Nephron (organoid): ENCODE measurements at regions not wholly inside any gene's neighbourhood (a gene's known extent, or its start where the extent isn't known, plus 50 kb on each side); places are given as distances from the start of the nearest gene placed in this dataset.

Source experiments
- H3K27ac Mint-ChIP-seq, 3 experiments: 2 replicates each; pipeline ENCODE4 v1.8.0; 2020; ENCODE audit warnings: mixed read lengths in 3 of 3, mild to moderate bottlenecking in 2 of 3, moderate library complexity in 1 of 3
- H3K27me3 Mint-ChIP-seq: 2 replicates; pipeline ENCODE4 v1.8.0; 2021; ENCODE audit warnings: low read depth, mild to moderate bottlenecking, moderate library complexity, mixed read lengths
- H3K36me3 Mint-ChIP-seq: 2 replicates; pipeline ENCODE4 v1.8.0; 2020; ENCODE audit warnings: low read depth, mixed read lengths
- H3K4me1 Mint-ChIP-seq: 2 replicates; pipeline ENCODE4 v1.8.0; 2020; ENCODE audit warnings: mixed read lengths
- H3K4me3 Mint-ChIP-seq, 3 experiments: 2 replicates each; pipeline ENCODE4 v1.8.0; 2020; ENCODE audit warnings: mild to moderate bottlenecking in 3 of 3, mixed read lengths in 3 of 3, moderate library complexity in 2 of 3
- H3K9me3 Mint-ChIP-seq: 2 replicates; pipeline ENCODE4 v1.8.0; 2020; ENCODE audit warnings: mixed read lengths
- TF ChIP-seq, protein P1 (sequence below), 3 experiments: fragments of 200-600 bp; sonication (generic); IDR thresholded peaks; one replicate each; pipeline ENCODE4 v1.5.0; 2021; ENCODE audit warnings: antibody characterized with exemption in 3 of 3; ENCODE audit not compliant: unreplicated experiment in 3 of 3

DNA sequence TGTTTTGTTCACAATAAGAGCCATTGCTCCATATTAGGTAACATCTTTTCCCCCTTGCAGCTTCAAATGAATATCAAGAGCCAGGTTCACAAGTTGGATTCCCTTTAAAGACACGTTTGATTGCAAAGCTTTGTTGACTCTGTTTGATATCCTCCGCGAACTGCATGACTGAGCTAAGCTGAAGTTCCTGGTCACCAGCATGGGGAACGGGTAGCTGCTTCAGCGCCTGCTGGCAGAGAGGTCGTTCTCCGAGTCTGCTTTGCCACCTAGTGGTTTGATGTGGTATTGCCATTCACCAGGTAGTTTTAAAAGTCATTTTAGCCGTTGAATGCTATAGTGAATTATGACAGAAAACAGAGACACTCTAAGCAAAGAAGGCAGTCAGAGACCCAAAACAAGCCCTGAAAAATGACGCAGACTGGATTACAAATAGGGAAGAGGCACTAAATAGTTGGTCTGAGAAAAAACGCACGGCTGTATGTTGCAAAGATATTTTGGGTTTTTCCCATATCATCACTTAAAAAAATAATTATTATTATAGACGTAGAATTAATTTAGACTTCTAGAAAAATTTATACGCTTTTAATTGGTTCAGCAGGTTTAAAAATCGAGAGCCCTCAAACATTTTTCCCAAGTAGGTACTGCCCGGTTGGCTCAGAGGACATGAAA is 193.5 kb upstream of the FMN2 start:
- TF ChIP-seq, protein P1, sequence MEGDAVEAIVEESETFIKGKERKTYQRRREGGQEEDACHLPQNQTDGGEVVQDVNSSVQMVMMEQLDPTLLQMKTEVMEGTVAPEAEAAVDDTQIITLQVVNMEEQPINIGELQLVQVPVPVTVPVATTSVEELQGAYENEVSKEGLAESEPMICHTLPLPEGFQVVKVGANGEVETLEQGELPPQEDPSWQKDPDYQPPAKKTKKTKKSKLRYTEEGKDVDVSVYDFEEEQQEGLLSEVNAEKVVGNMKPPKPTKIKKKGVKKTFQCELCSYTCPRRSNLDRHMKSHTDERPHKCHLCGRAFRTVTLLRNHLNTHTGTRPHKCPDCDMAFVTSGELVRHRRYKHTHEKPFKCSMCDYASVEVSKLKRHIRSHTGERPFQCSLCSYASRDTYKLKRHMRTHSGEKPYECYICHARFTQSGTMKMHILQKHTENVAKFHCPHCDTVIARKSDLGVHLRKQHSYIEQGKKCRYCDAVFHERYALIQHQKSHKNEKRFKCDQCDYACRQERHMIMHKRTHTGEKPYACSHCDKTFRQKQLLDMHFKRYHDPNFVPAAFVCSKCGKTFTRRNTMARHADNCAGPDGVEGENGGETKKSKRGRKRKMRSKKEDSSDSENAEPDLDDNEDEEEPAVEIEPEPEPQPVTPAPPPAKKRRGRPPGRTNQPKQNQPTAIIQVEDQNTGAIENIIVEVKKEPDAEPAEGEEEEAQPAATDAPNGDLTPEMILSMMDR (IDR thresholded peaks at IDR 0.05; ENCODE audit: unreplicated experiment in 3 of 3) = peak; percentile 90 to 96 (median 95)
- H3K4me1 Mint-ChIP-seq = peaks cover 12% of the 10 kb centered on the region

DNA sequence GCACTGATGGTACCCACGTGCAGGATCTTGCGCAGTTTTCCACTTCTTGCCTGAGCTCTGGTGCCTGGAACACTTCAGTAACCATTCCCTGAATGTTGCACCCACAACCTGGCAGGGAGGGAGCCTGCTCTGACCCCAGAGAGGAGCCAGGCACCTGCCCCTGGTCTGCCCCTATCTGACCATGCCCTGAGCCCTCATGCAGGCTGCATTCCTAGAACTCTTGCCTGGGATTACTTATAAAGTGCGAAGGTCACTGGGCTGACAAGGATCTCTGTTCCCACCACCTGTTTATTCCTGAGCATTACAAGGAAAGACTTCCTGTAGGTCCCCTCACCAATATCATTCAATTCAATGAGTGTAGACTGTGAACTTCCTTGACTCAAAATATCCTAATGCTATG is 191.9 kb upstream of the FMN2 start:
- Mint-ChIP-seq H3K4me1 (peaks cover 12% of the 10 kb centered on the region), H3K27ac (no peak overlapping the region), H3K9me3 (no peaks in the 10 kb centered on the region), H3K27me3 (no peaks in the 10 kb centered on the region), H3K36me3 (no peaks in the 10 kb centered on the region), H3K4me3 (no peak overlapping the region)
- TF ChIP-seq, protein P1 (IDR thresholded peaks at IDR 0.05; ENCODE audit: unreplicated experiment in 3 of 3) = no peak

More for the DNA sequence above, 193.5 kb upstream of the FMN2 start:
- Mint-ChIP-seq H3K27ac (peak overlapping the region; percentile 26 to 83 (median 28)), H3K4me3 (peak overlapping the region; percentile 20 to 59 (median 40)), H3K36me3 (no peaks in the 10 kb centered on the region), H3K27me3 (no peaks in the 10 kb centered on the region), H3K9me3 (no peaks in the 10 kb centered on the region)

DNA sequence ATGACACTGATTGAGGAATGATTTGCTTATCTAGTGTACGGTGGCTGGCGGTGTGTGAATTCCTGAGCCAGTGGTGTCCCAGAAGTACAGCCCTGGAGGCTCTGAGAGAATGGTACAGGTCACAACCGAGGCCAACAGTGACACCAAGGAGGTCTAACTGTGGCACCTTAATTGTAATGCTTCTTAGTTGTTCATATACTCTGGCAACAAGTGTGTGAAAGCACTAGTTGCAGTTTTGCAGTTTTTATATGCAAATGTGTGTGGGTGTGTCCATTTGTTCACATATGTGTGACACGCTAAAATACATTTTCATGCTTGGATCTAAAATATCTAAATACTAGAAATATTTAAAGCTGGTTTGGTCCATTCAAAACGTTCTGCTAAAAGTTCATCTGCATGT is 185.3 kb upstream of the FMN2 start:
- TF ChIP-seq, protein P1 (IDR thresholded peaks at IDR 0.05; ENCODE audit: unreplicated experiment in 3 of 3) = no peak
- Mint-ChIP-seq H3K4me1 (no peaks in the 10 kb centered on the region), H3K27ac (no peak overlapping the region), H3K4me3 (no peak overlapping the region), H3K9me3 (peaks cover 3% of the 10 kb centered on the region), H3K27me3 (peaks cover 3% of the 10 kb centered on the region), H3K36me3 (no peaks in the 10 kb centered on the region)

DNA sequence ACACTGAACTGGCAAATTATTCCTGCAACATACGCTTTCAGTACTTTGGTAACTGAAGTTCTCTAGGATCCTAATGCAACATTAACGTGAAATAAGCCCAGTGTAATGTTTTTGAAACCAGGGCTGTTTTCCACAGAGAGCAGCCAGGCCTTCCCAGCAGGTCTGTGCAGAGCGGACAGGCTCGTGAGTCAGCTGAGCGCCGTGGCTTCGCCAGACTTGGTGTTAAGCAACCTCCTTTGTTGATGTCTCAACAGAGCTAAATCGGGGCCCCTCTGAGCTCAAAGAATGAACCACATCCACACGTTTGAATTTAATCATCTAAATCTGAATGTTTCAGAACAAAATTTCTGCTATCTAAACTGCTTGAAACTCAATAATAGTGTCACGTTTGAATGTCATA is 181.8 kb upstream of the FMN2 start:
- TF ChIP-seq, protein P1 (IDR thresholded peaks at IDR 0.05; ENCODE audit: unreplicated experiment in 3 of 3) = no peak
- H3K9me3 Mint-ChIP-seq = peaks cover 3% of the 10 kb centered on the region
- no peak overlapping the region for H3K4me3 Mint-ChIP-seq
- H3K4me1 Mint-ChIP-seq = no peaks in the 10 kb centered on the region
- H3K27me3 Mint-ChIP-seq = peaks cover 3% of the 10 kb centered on the region
- no peaks in the 10 kb centered on the region for H3K36me3 Mint-ChIP-seq
- no peak overlapping the region for H3K27ac Mint-ChIP-seq

DNA sequence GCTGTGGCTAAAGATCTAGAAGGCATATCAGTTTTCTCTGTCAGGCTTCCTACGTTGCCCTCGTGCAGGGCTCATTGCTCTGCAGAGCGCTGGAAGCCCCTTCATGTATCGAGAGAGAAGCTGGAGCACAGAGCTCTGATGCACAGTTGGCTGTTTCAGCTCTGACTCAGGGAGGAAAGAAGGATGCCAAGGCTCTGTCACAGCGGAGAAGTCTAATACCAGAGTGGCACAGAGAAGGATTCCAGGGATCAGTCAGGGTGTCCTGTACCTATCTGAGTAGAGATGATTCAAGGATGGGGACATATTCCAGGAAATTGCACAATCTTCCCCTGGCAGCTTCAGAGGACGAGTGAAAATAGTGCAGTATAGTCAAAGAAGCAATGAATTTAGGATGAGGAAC is 179.2 kb upstream of the FMN2 start:
- Mint-ChIP-seq H3K27ac (no peak overlapping the region), H3K36me3 (no peaks in the 10 kb centered on the region), H3K4me1 (no peaks in the 10 kb centered on the region), H3K4me3 (no peak overlapping the region), H3K9me3 (peaks cover 3% of the 10 kb centered on the region), H3K27me3 (peaks cover 3% of the 10 kb centered on the region)
- TF ChIP-seq, protein P1 (IDR thresholded peaks at IDR 0.05; ENCODE audit: unreplicated experiment in 3 of 3) = no peak

DNA sequence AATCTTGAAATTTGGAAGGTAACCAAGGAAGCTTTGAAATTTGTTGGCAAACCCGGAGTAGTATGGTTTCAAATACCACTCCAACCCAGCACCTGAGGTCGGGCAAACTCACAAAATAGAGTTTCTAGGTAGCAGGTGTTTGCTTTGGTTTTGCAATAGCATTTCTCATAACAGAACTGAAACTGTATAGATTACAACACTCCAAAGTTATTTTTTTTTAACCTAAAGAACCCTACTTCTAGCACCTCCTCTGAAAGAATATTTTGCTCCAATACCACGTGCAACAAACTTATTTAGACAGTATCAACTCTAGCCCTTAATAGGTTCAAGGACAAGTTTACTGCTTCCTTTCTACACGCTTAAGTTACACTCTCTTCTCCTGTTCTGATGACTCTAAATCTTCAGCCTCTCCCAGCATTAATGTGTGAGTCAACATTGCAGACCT is 178.5 kb upstream of the FMN2 start:
- Mint-ChIP-seq H3K4me1 (no peaks in the 10 kb centered on the region), H3K4me3 (no peak overlapping the region), H3K27me3 (peaks cover 3% of the 10 kb centered on the region), H3K27ac (no peak overlapping the region), H3K9me3 (no peaks in the 10 kb centered on the region), H3K36me3 (no peaks in the 10 kb centered on the region)
- TF ChIP-seq, protein P1 (IDR thresholded peaks at IDR 0.05; ENCODE audit: unreplicated experiment in 3 of 3) = no peak
